ENCODE measurements at regions not wholly inside any gene's neighbourhood (a gene's known extent, or its start where the extent isn't known, plus 50 kb on each side); places are given as distances from the start of the nearest gene placed in this dataset.

DNA sequence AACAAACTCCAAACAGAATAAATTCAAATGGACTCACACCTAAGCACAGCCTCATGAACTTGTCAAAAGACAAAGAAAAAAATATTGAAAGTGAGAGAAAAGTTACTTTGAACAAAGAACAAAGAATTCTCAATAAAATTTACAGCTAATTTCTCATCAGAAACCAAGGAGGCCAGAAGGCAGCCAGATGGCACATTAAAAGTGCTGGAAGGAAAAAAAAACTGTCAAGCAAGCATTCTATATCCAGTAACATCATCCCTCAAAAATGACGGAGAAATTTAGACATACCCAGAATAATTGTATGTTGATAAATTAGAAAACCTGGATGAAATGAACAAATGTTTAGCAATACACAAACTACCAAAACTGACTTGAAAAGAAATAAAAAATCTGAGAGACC, 129.8 kb upstream of the UQCRFS1 start:
- Mint-ChIP-seq H3K9me3 (ENCODE audit: unreplicated experiment) (peaks cover 66% of the 10 kb centered on the region), H3K4me1 (ENCODE audit: unreplicated experiment) (no peaks in the 10 kb centered on the region), H3K27me3 (ENCODE audit: unreplicated experiment) (no peaks in the 10 kb centered on the region)

DNA sequence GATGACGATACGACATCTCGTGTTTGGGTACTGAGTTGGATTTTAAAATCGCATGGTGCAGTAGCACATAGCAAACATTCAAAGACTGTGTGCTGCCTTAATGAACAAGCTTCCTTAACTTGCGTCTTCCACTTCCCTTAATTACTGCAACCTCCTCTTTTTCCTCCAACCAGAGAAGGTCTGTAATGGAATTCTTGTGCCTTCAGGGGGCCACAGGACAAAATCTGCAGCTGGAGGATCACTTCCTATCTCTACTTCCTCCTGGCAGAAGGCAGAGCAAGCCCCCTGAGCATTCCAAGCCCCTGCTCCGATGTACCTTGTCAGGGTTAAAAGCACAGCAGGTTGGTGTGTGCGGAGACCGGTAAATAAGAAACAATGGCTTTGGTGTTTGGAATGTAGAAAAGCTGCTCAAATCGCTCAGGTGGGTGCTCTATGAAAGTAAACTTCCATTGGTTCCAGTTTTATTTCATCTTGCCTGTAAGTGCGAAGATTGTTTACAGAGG, 151.3 kb upstream of the UQCRFS1 start:
- TF ChIP-seq, protein P1, sequence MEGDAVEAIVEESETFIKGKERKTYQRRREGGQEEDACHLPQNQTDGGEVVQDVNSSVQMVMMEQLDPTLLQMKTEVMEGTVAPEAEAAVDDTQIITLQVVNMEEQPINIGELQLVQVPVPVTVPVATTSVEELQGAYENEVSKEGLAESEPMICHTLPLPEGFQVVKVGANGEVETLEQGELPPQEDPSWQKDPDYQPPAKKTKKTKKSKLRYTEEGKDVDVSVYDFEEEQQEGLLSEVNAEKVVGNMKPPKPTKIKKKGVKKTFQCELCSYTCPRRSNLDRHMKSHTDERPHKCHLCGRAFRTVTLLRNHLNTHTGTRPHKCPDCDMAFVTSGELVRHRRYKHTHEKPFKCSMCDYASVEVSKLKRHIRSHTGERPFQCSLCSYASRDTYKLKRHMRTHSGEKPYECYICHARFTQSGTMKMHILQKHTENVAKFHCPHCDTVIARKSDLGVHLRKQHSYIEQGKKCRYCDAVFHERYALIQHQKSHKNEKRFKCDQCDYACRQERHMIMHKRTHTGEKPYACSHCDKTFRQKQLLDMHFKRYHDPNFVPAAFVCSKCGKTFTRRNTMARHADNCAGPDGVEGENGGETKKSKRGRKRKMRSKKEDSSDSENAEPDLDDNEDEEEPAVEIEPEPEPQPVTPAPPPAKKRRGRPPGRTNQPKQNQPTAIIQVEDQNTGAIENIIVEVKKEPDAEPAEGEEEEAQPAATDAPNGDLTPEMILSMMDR (IDR thresholded peaks at IDR 0.05) = no peak

More for the DNA sequence above, 129.8 kb upstream of the UQCRFS1 start:
- Mint-ChIP-seq H3K4me3 (ENCODE audit: unreplicated experiment) (no peak overlapping the region), H3K27ac (ENCODE audit: unreplicated experiment) (no peak overlapping the region), H3K36me3 (ENCODE audit: unreplicated experiment) (no peaks in the 10 kb centered on the region)
- DNase-seq (ENCODE audit: extremely low spot score, unreplicated experiment) = no peak
- TF ChIP-seq, protein P1 (IDR thresholded peaks at IDR 0.05) = no peak

DNA sequence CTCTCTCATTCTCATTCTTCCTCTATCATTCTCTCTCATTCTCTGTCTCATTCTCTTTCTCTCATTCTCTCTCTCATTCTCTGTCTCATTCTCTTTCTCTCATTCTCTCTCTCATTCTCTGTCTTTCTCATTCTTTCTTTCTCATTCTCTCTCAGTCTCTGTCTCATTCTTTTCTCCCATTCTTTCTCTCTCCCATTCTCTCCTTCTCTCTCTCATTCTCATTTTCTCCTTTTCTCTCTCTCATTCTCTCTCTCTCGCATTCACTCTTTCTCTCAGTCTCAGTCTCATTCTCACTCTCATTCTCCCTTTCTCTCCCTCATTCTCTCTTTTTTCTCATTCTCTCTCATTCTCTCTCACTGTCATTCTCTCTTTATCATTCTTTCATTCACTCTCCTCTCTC, 152.0 kb upstream of the UQCRFS1 start:
- H3K4me3 Mint-ChIP-seq (ENCODE audit: unreplicated experiment) = no peak overlapping the region
- TF ChIP-seq, protein P1 (IDR thresholded peaks at IDR 0.05) = no peak
- peaks cover 5% of the 10 kb centered on the region for H3K9me3 Mint-ChIP-seq (ENCODE audit: unreplicated experiment)
- H3K27ac Mint-ChIP-seq (ENCODE audit: unreplicated experiment) = no peak overlapping the region
- DNase-seq (ENCODE audit: extremely low spot score, unreplicated experiment) = no peak
- H3K27me3 Mint-ChIP-seq (ENCODE audit: unreplicated experiment) = no peaks in the 10 kb centered on the region
- H3K4me1 Mint-ChIP-seq (ENCODE audit: unreplicated experiment) = no peaks in the 10 kb centered on the region
- no peaks in the 10 kb centered on the region for H3K36me3 Mint-ChIP-seq (ENCODE audit: unreplicated experiment)

More for the DNA sequence above, 151.3 kb upstream of the UQCRFS1 start:
- H3K36me3 Mint-ChIP-seq (ENCODE audit: unreplicated experiment) = no peaks in the 10 kb centered on the region
- no peaks in the 10 kb centered on the region for H3K27me3 Mint-ChIP-seq (ENCODE audit: unreplicated experiment)
- H3K9me3 Mint-ChIP-seq (ENCODE audit: unreplicated experiment) = peaks cover 5% of the 10 kb centered on the region
- no peak overlapping the region for H3K4me3 Mint-ChIP-seq (ENCODE audit: unreplicated experiment)
- DNase-seq (ENCODE audit: extremely low spot score, unreplicated experiment) = no peak
- no peaks in the 10 kb centered on the region for H3K4me1 Mint-ChIP-seq (ENCODE audit: unreplicated experiment)
- no peak overlapping the region for H3K27ac Mint-ChIP-seq (ENCODE audit: unreplicated experiment)

DNA sequence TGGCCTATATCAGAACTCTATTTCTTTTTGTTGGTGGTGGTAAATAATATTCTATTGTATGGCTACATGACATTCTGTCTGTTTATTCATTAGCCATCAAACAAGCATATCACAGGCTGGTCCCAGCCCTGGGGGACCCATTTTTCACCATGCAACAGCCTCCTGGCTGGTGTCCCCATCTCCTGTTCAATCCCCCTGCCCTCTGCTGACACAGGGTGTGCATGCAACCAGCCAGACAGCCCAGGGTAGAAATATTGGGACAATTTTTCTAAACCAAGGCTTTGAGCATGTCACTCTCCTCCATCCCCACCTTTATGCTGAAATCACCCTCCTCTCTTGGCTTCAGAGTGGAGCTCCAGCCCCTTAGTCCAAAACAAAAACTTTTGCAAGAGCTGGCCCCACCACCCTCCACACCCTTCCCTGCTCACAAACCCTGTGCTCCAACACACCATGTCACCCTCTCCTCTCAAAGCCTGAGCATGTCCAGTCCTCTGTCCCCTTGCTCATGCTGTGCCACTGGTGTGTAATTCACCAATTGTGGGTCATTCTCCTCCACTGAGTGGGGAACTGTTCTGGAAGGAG, 153.0 kb upstream of the UQCRFS1 start:
- no peaks in the 10 kb centered on the region for H3K27me3 Mint-ChIP-seq (ENCODE audit: unreplicated experiment)
- no peaks in the 10 kb centered on the region for H3K36me3 Mint-ChIP-seq (ENCODE audit: unreplicated experiment)
- peaks cover 5% of the 10 kb centered on the region for H3K9me3 Mint-ChIP-seq (ENCODE audit: unreplicated experiment)
- H3K27ac Mint-ChIP-seq (ENCODE audit: unreplicated experiment) = no peak overlapping the region
- TF ChIP-seq, protein P1 (IDR thresholded peaks at IDR 0.05) = no peak
- H3K4me3 Mint-ChIP-seq (ENCODE audit: unreplicated experiment) = no peak overlapping the region
- H3K4me1 Mint-ChIP-seq (ENCODE audit: unreplicated experiment) = no peaks in the 10 kb centered on the region
- peak; percentile 70 for DNase-seq (ENCODE audit: extremely low spot score, unreplicated experiment)

DNA sequence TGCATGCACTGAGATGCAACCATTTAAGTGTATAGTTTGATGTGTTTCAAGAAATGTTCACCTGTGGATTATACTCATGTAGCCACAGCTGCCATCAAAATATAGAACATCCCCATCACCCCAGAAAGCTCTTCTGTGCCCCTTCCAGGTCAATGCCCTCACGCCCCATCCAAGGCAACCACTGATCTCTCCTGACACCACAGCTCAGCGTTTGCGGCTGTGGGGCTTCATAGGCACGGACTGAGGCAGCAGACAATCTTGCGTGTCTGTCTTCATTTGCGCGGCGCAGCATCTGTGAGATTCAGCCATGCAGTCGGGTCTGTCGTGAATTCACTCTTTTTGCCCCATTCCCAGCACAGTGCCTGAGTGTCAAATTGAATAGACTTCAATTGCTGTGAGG, 153.8 kb upstream of the UQCRFS1 start:
- H3K36me3 Mint-ChIP-seq (ENCODE audit: unreplicated experiment) = no peaks in the 10 kb centered on the region
- peak; percentile 46 for DNase-seq (ENCODE audit: extremely low spot score, unreplicated experiment)
- peaks cover 5% of the 10 kb centered on the region for H3K9me3 Mint-ChIP-seq (ENCODE audit: unreplicated experiment)
- no peaks in the 10 kb centered on the region for H3K27me3 Mint-ChIP-seq (ENCODE audit: unreplicated experiment)
- no peak overlapping the region for H3K27ac Mint-ChIP-seq (ENCODE audit: unreplicated experiment)
- TF ChIP-seq, protein P1 (IDR thresholded peaks at IDR 0.05) = no peak
- H3K4me3 Mint-ChIP-seq (ENCODE audit: unreplicated experiment) = no peak overlapping the region
- H3K4me1 Mint-ChIP-seq (ENCODE audit: unreplicated experiment) = no peaks in the 10 kb centered on the region

Data from osteocyte (in vitro differentiated cells).